HG03520 (cell line): ENCODE measurements at regions not wholly inside any gene's neighbourhood (a gene's known extent, or its start where the extent isn't known, plus 50 kb on each side); places are given as distances from the start of the nearest gene placed in this dataset.
A peak's percentile ranks its signal among the peaks of the same experiment; 100 is the strongest.

Source experiments
- ATAC-seq: cut with Tn5 transposase; IDR thresholded peaks from one replicate; pipeline ENCODE4 v1.9.1; 2021; ENCODE audit warnings: mild to moderate bottlenecking, moderate library complexity; ENCODE audit not compliant: unreplicated experiment

GRCh38 chr11:111098091-111098490, 147.4 kb upstream of the POU2AF2 start:
- ATAC-seq: peak; percentile 53

GRCh38 chr11:111097191-111097590, 148.3 kb upstream of the POU2AF2 start:
- ATAC-seq: no peak

DNA sequence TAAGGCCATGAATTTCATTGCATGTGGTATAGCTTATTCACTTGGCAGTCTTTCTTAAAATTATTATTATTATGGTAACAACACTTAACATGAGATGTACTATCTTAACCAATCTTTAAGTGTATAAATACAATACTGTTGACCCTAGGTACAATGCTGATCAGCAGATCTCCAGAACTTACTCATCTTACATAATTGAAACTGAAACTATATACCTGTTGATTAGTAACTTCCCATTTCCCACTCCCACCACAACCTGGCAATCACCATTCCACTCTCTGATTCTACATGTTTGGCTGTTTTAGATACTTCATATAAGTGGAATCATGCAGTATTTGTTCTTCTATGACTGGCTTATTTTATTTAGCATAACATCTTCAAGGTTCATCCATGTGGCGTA, 150.2 kb upstream of the POU2AF2 start:
- ATAC-seq: no peak

DNA sequence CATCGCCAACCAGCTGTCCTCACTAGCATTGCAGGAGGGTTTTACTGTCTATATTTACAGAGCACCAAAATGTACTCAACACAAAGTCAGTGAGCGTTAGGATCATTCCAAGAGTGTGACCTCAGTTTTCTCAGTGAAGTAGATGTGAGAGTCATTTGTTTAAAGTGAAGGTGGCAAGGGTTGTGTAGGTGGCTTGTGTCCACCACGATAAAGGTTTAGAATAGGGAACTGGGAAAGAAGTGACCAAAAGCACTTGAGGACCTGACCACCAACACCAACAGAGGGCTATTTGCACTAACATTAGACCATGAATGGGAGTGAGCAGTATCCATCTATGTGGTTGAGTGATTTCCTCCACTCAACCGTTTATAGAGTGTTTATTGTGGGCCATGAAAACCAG, 152.5 kb upstream of the POU2AF2 start:
- peak; percentile 45 for ATAC-seq

- ATAC-seq: no peak
Observed at GRCh38 chr11:111091321-111091938, 154.1 kb upstream of the POU2AF2 start.

- no peak for ATAC-seq
Observed at GRCh38 chr11:111089759-111090158, 155.8 kb upstream of the POU2AF2 start.

GRCh38 chr11:111088847-111089355, 156.6 kb upstream of the POU2AF2 start:
- no peak for ATAC-seq

- ATAC-seq: no peak
Observed at GRCh38 chr11:111086058-111086457, 159.5 kb upstream of the POU2AF2 start.

DNA sequence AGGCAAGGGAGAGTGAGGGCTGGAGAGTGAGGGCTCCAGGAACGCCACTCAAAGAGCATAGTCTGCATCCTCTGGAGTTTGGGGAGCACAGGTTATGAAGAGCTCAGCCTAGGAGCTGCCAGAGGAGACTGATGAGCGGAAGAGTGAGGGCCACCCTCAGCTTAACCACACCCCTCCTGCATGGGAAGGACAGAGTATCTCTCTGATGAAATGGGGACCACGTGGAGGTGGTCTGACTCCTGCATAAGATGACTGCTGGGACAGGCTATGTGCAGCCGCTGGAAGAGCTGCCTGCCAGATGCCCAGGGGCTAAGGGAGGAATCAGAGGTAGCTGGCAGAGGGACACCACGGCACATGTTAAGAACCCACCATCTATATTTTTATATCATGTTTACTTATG, 162.9 kb upstream of the POU2AF2 start:
- ATAC-seq: no peak

- ATAC-seq: no peak
Observed at GRCh38 chr11:111081021-111081511, 164.5 kb upstream of the POU2AF2 start.

DNA sequence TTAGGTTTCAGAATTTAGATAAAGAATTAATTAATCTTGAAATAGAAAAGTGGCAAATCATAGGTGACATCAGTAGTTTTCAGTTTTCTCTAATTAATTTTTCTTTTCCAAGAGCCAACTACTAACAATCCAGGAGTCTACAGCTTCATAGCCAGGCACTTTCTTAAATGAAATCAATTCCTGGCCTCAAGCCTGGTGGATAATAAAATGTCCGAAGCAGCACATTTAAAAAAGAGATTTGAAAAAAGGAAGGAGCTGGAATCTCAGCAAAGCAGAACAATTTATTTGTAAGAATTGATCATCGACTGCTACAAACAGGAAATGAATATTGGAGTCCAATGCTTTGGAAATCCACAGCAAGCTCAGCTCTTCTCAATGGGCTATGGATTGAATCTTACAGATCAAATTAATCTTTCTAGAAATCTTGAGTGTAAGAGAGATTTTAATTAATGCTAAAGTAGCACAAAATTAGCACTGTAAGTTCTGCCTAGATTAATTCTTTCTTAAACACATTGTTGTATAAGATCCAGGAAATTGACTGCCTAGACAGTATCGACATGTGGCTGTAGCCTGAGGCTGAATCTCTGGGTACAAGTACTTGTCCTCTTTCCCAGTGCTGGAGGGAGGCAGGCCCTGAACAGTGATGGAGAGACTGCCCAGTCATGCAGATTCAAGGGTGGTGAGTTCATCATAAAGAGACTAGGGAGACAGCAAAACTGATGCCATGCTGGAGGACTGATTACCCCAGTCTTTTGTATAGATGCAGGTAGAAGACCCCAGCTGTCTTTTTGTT, 167.8 kb upstream of the POU2AF2 start:
- no peak for ATAC-seq

GRCh38 chr11:111069066-111069465, 176.5 kb upstream of the POU2AF2 start:
- no peak for ATAC-seq

DNA sequence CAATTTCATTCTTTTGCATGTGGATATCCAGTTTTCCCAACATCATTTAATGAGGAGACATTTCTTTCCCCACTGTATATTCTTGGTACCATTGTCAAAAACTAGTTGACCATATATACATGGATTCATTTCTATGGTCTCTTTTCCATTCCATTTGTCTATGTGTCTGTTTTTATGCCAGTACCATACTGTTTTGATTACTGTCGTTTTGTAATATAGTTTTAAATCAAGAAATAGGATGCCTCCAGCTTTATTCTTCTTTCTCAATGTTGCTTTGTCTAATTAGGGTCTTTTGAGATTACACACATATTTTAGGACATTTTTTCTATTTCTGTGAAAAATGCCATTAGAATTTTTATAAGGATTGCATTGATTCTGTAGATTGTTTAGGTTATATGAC, 177.5 kb upstream of the POU2AF2 start:
- no peak for ATAC-seq

GRCh38 chr11:111066846-111067245, 178.7 kb upstream of the POU2AF2 start:
- ATAC-seq: no peak

- no peak for ATAC-seq
Observed at GRCh38 chr11:111063726-111064517, 181.6 kb upstream of the POU2AF2 start.

- ATAC-seq: no peak
Observed at GRCh38 chr11:111062420-111062819, 183.1 kb upstream of the POU2AF2 start.

DNA sequence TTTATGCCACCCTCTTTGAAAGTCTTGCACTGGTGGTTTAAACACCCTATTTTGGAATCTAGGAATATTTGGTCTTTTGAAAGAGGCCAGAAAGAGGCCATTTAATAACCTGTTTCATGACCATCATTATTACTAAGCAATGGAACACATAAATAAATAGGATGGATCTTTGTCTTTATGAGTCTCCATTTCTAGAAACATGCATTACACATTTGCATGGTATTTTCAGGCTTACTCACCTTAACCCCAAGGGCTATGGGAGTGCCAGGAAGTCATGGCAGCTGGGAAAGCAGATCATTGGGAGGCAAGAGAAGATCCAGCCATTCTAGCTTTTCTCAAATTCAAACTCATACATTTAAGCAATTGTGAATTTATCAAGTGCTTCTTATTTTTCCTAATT, 185.8 kb upstream of the POU2AF2 start:
- ATAC-seq: no peak

- ATAC-seq: no peak
Observed at GRCh38 chr11:111049131-111049530, 196.4 kb upstream of the POU2AF2 start.

DNA sequence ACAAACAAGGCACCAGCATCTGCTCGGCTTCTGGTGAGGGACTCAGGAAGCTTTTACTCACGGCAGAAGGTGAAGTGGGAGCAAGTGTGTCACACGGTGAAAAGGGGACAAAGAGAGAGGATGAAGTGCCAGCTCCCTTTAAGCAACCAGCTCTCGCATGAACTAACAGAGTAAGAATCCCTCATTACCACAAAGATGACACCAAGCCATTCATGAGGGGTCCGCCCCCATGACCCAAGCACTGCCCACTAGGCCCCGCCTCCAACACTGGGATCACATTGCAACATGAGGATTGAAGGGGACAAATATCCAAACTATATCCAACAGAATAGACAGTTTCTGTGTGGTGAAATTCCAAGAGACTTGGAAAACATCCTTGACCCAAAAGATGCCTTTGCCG, 198.2 kb upstream of the POU2AF2 start:
- ATAC-seq: no peak

GRCh38 chr11:111046291-111046690, 199.2 kb upstream of the POU2AF2 start:
- no peak for ATAC-seq

DNA sequence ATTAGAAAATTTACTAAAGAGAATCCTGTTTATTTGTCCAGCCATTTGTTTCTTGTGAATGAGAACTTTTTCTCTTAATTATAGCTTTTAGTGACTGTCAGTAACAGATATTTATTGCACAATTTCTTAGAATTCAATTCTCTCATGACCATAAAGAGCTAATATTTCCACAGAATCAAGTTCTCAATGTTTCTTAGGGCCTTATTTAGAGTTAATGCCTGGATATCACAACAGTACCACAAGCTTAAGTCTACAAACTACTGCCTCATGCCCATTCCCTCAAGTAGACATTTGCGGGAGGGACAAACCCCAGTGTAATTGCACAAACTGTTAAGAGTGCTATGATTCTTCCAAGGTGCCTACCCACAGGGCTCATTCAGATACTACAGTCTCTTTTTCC, 199.7 kb upstream of the POU2AF2 start:
- no peak for ATAC-seq
